ENCODE measurements at regions not wholly inside any gene's neighbourhood (a gene's known extent, or its start where the extent isn't known, plus 50 kb on each side); places are given as distances from the start of the nearest gene placed in this dataset.

- no peak for TF ChIP-seq CTCF (IDR thresholded peaks at IDR 0.05; ENCODE audit: low read depth, low read length, missing control alignments)
- H3K27me3 ChIP-seq (replicated peaks) = no peaks in the 10 kb centered on the region
Observed at GRCh38 chr2:116918574-116918973, 895.9 kb upstream of the DDX18 start.

GRCh38 chr2:116922414-116922813 is 892.1 kb upstream of the DDX18 start:
- Histone ChIP-seq H3K27me3 (replicated peaks) (no peaks in the 10 kb centered on the region), H3K4me3 (ENCODE audit: low read depth, low read length) (no peak overlapping the region), H3K36me3 (replicated peaks) (no peaks in the 10 kb centered on the region), H3K27ac (no peak overlapping the region)
- in situ Hi-C loops (cut with HindIII; ENCODE audit: low pct_ligation_motif_present, low sequenced_read_pairs) = no loop called here
- no peak for DNase-seq
- TF ChIP-seq CTCF (IDR thresholded peaks at IDR 0.05; ENCODE audit: low read depth, low read length, missing control alignments) = no peak

More at GRCh38 chr2:116918574-116918973, 895.9 kb upstream of the DDX18 start:
- Histone ChIP-seq H3K4me3 (ENCODE audit: low read depth, low read length) (no peak overlapping the region), H3K36me3 (replicated peaks) (no peaks in the 10 kb centered on the region), H3K27ac (no peak overlapping the region)
- in situ Hi-C loops (cut with HindIII; ENCODE audit: low pct_ligation_motif_present, low sequenced_read_pairs) = no loop called here
- no peak for DNase-seq

- no peaks in the 10 kb centered on the region for H3K27me3 ChIP-seq (replicated peaks)
- no peak for TF ChIP-seq CTCF (IDR thresholded peaks at IDR 0.05; ENCODE audit: low read depth, low read length, missing control alignments)
- in situ Hi-C loops (cut with HindIII; ENCODE audit: low pct_ligation_motif_present, low sequenced_read_pairs) = no loop called here
- DNase-seq = no peak
- no peaks in the 10 kb centered on the region for H3K36me3 ChIP-seq (replicated peaks)
- no peak overlapping the region for H3K4me3 ChIP-seq (ENCODE audit: low read depth, low read length)
- no peak overlapping the region for H3K27ac ChIP-seq
Observed at GRCh38 chr2:116924509-116924908, 890.0 kb upstream of the DDX18 start.

- TF ChIP-seq CTCF (IDR thresholded peaks at IDR 0.05; ENCODE audit: low read depth, low read length, missing control alignments) = no peak
- Histone ChIP-seq H3K27me3 (replicated peaks) (no peaks in the 10 kb centered on the region), H3K27ac (no peak overlapping the region), H3K4me3 (ENCODE audit: low read depth, low read length) (no peak overlapping the region), H3K36me3 (replicated peaks) (no peaks in the 10 kb centered on the region)
- in situ Hi-C loops (cut with HindIII; ENCODE audit: low pct_ligation_motif_present, low sequenced_read_pairs) = no loop called here
- no peak for DNase-seq
Observed at GRCh38 chr2:116935097-116935814, 879.2 kb upstream of the DDX18 start.

- no peak overlapping the region for H3K27ac ChIP-seq
- in situ Hi-C loops (cut with HindIII; ENCODE audit: low pct_ligation_motif_present, low sequenced_read_pairs) = no loop called here
Observed at GRCh38 chr2:116948258-116948657, 866.2 kb upstream of the DDX18 start.

More at GRCh38 chr2:116948258-116948657, 866.2 kb upstream of the DDX18 start:
- no peaks in the 10 kb centered on the region for H3K36me3 ChIP-seq (replicated peaks)
- no peak for TF ChIP-seq CTCF (IDR thresholded peaks at IDR 0.05; ENCODE audit: low read depth, low read length, missing control alignments)
- no peaks in the 10 kb centered on the region for H3K27me3 ChIP-seq (replicated peaks)
- no peak for DNase-seq
- H3K4me3 ChIP-seq (ENCODE audit: low read depth, low read length) = no peak overlapping the region

Data from brain microvascular endothelial cell (primary cell).